GM12875 (cell line): ENCODE measurements at regions not wholly inside any gene's neighbourhood (a gene's known extent, or its start where the extent isn't known, plus 50 kb on each side); places are given as distances from the start of the nearest gene placed in this dataset.

Experiments used
- H3K4me3 ChIP-seq: one replicate; pipeline ENCODE4 v1.5.1; 2011; ENCODE audit warnings: low read depth, low read length, control low read depth
- TF ChIP-seq, protein P1 (sequence below): IDR thresholded peaks from 2 replicates; pipeline ENCODE4 v1.5.1; 2011; ENCODE audit warnings: low read depth, mild to moderate bottlenecking, control low read depth, inconsistent platforms, low read length, moderate library complexity, borderline replicate concordance; ENCODE audit not compliant: insufficient read depth

DNA sequence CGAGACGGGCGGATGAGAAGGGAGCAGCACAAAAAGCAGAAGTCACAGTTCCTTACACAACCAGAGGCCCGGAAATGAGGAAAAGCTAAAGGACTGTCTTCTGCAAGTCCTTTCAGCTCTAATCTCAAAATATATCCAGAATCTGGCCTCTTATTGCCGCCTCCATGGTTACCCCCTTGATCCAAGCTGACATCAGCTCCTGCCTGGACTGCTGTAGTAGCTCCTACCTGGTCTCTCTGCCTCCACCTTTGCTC, 324.0 kb upstream of the ROPN1 start:
- no peak overlapping the region for H3K4me3 ChIP-seq
- TF ChIP-seq, protein P1, sequence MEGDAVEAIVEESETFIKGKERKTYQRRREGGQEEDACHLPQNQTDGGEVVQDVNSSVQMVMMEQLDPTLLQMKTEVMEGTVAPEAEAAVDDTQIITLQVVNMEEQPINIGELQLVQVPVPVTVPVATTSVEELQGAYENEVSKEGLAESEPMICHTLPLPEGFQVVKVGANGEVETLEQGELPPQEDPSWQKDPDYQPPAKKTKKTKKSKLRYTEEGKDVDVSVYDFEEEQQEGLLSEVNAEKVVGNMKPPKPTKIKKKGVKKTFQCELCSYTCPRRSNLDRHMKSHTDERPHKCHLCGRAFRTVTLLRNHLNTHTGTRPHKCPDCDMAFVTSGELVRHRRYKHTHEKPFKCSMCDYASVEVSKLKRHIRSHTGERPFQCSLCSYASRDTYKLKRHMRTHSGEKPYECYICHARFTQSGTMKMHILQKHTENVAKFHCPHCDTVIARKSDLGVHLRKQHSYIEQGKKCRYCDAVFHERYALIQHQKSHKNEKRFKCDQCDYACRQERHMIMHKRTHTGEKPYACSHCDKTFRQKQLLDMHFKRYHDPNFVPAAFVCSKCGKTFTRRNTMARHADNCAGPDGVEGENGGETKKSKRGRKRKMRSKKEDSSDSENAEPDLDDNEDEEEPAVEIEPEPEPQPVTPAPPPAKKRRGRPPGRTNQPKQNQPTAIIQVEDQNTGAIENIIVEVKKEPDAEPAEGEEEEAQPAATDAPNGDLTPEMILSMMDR: no peak

DNA sequence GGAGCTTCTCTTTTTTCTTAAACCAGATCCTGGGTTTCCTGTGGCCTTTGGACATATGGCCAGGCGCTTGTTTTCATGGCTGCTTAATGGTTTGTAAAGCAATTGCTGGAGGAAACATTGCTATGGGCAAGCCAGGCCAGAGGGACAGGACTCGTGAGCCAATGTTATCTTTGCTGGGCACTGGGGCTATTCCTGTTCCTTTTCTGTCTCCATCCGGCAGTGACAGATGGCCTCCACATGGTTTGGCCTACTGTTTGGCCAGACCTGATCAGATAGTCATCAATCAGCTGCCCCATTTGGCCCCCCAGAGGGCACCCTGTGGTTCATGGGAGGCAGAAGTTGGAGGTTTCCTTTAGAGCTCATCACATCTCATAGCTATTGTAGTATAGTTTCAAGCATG, 326.1 kb upstream of the ROPN1 start:
- H3K4me3 ChIP-seq: no peak overlapping the region
- TF ChIP-seq, protein P1: no peak

DNA sequence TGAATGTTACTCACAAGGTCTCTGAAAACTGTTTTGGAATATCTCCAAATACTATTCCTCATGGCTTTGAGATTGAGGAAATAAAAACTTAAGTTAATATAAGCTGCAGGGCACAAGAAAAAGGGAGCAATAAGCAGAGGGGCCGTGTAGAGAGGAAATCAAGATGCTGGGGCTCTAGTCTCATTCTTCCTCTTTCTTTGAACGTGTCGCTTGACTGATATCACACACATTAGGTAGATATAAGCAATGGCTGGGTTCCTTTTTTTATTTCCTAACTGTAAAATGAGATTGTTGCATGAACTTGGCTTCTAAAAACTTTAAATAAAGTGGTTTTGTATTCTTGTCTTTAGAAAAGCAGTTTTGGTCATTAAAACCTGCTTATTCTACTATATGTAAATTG, 326.7 kb upstream of the ROPN1 start:
- TF ChIP-seq, protein P1: no peak

DNA sequence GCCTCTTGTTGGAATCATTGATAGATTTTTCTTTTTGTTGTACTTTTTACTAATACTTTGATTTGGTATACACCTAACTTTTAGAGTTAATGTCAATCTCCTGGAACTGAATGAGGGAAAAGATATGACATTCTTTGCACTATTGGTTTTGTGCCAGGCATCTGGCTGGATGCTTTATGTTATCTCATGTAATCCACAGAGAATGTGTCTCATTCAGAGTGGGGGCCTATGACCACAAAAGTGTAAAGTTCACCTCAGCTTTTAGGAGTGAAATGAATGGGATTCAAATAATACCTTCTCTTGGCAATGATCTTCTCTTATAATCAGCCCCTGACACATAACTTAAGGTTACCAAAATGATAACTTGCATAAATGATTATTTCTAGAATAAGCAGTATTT, 329.1 kb upstream of the ROPN1 start:
- TF ChIP-seq, protein P1: no peak
- no peak overlapping the region for H3K4me3 ChIP-seq

More for the DNA sequence above, 326.7 kb upstream of the ROPN1 start:
- H3K4me3 ChIP-seq: no peak overlapping the region

DNA sequence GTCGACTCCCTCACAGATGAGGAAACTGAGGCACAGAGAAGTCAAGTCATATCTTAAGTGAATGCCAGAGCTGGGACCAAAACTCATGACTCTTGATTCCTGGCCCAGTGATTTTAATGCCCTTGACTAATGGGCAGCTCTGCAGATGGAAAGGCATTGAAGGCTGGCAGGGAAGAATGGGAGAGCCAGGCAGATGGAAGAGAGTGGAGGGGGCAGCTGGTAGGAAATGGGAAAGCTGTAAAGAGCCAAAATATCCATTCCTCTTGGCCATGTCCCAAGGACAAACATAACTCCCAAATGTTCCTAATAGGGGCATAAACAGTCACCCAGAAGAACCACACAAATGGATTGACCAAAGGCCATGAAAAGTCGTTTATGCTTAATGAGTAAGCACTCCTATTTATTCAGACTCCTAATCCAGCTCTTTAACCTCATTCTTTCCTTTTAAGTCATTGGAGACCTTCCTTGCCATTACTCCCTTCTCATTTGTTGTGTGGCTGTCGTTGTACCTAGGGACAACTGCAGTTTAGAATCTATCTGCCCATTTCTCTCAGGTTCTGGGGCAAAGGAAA, 330.5 kb upstream of the ROPN1 start:
- no peak overlapping the region for H3K4me3 ChIP-seq

DNA sequence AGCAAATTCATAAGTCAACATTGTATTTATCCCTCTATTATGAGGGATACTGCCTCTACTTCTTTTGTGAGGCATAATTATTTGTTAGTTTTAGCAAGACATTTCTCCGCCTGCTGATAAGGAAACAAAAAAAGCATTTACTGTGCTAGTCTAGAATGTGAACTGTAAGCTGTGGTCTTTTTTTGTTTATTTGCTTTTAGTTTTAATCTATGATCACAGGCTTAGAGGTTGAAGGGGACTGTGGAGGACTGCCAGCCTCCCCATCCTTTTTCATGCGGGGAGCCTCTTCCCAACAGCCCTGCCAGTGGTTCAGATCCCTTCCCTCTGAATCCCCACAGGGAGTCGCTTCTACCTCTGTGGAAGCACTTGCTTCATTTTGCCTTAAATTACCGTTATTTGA, 331.0 kb upstream of the ROPN1 start:
- TF ChIP-seq, protein P1: no peak
- H3K4me3 ChIP-seq: no peak overlapping the region

More for the DNA sequence above, 330.5 kb upstream of the ROPN1 start:
- TF ChIP-seq, protein P1: no peak

DNA sequence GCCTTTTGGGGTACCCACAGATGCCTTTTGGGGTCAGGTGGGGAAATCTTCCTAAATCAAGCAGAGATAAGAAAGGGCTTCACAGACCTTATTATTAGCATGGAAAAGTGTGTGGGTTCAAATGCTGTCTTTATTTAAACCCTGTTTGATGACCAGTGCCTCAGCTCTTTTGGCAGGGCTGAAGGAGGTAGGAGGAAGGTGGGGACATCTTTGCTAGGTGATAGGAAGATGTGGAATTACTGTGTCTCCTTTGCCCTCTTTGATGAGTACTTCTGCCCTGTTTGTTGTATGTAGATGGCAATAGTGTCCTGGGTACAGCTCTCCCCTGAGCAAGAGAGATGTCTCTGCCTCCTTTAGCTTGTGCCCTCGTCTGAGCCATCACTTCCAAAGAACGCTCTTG, 333.3 kb upstream of the ROPN1 start:
- no peak overlapping the region for H3K4me3 ChIP-seq
- TF ChIP-seq, protein P1: no peak
